HepG2 (cell line): ENCODE measurements at regions not wholly inside any gene's neighbourhood (a gene's known extent, or its start where the extent isn't known, plus 50 kb on each side); places are given as distances from the start of the nearest gene placed in this dataset.

ENCODE experiments used
- BRCA1 ChIP-seq: sonication (generic); formaldehyde crosslinking; IDR thresholded peaks from 2 replicates; pipeline ENCODE4 v1.4.0; 2020; ENCODE audit warnings: missing genetic modification reagents
- EZH2 ChIP-seq: conservative IDR thresholded peaks from 2 replicates; pipeline ENCODE4 v1.6.1; 2012; ENCODE audit warnings: mild to moderate bottlenecking, low read depth, low read length, moderate library complexity
- MED1 ChIP-seq: sonication (generic); formaldehyde crosslinking; IDR thresholded peaks from 2 replicates; pipeline ENCODE4 v1.4.0; 2020; ENCODE audit warnings: missing genetic modification reagents
- MEIS2 ChIP-seq: sonication (generic); formaldehyde crosslinking; IDR thresholded peaks from 2 replicates; pipeline ENCODE4 v1.9.0; 2021; ENCODE audit warnings: mild to moderate bottlenecking, missing genetic modification reagents
- NR2F2 ChIP-seq: IDR thresholded peaks from 2 replicates; pipeline ENCODE4 v1.6.1; 2012; ENCODE audit warnings: low read depth, inconsistent platforms, borderline replicate concordance
- RBFOX2 ChIP-seq: fragments of 200-400 bp; formaldehyde crosslinking; IDR thresholded peaks from 2 replicates; pipeline ENCODE4 v1.6.1; 2017; ENCODE audit warnings: low read depth, mild to moderate bottlenecking, low read length
- SMAD3 ChIP-seq: sonication (generic); formaldehyde crosslinking; IDR thresholded peaks from 2 replicates; pipeline ENCODE4 v1.4.0; 2020; ENCODE audit warnings: missing genetic modification reagents
- SP2 ChIP-seq: sonication (generic); formaldehyde crosslinking; IDR thresholded peaks from 2 replicates; pipeline ENCODE4 v1.5.1; 2020; ENCODE audit warnings: mild to moderate bottlenecking, missing genetic modification reagents
- TCF12 ChIP-seq, 2 experiments: fragments of 450-650 bp in 1 of 2; sonication (generic) in 1 of 2; formaldehyde crosslinking in 1 of 2; IDR thresholded peaks; 2 replicates each; pipeline versions ENCODE4 v1.6.1 to v1.8.0; 2017 to 2022; ENCODE audit warnings: antibody characterized with exemption in 1 of 2, mild to moderate bottlenecking in 1 of 2, missing genetic modification reagents in 1 of 2, moderate library complexity in 1 of 2
- ZKSCAN8 ChIP-seq: IDR thresholded peaks from 2 replicates; pipeline ENCODE4 v1.6.1; 2016; ENCODE audit warnings: borderline replicate concordance, missing genetic modification reagents, missing compliant biosample characterization
- ZNF24 ChIP-seq: fragments of 450-650 bp; IDR thresholded peaks from 2 replicates; pipeline ENCODE4 v1.6.1; 2017; ENCODE audit warnings: antibody characterized with exemption, mild to moderate bottlenecking
- ZNF567 ChIP-seq: sonication (generic); formaldehyde crosslinking; IDR thresholded peaks from 2 replicates; pipeline ENCODE4 v1.8.1; 2023; ENCODE audit warnings: mild to moderate bottlenecking, missing genetic modification reagents, borderline replicate concordance
- ZNF577 ChIP-seq: sonication (generic); formaldehyde crosslinking; IDR thresholded peaks from 2 replicates; pipeline ENCODE4 v1.4.0; 2020; ENCODE audit warnings: mild to moderate bottlenecking, low read depth, missing genetic modification reagents, borderline replicate concordance
- ZNF883 ChIP-seq: sonication (generic); formaldehyde crosslinking; IDR thresholded peaks from 2 replicates; pipeline ENCODE4 v1.5.1; 2020; ENCODE audit warnings: mild to moderate bottlenecking, missing genetic modification reagents; ENCODE audit errors: not compliant biosample characterization
- TF ChIP-seq, protein P1 (sequence below): sonication (generic); formaldehyde crosslinking; IDR thresholded peaks from 2 replicates; pipeline ENCODE4; 2020; ENCODE audit warnings: missing genetic modification reagents, mild to moderate bottlenecking, borderline replicate concordance
- TF ChIP-seq, protein P2 (sequence below): sonication (generic); formaldehyde crosslinking; IDR thresholded peaks from 2 replicates; pipeline ENCODE4 v1.4.0; 2020; ENCODE audit warnings: missing genetic modification reagents, borderline replicate concordance
- TF ChIP-seq, protein P3 (sequence below): sonication (generic); formaldehyde crosslinking; IDR thresholded peaks from 2 replicates; pipeline ENCODE4 v1.9.0; 2021; ENCODE audit warnings: mild to moderate bottlenecking, missing genetic modification reagents
- TF ChIP-seq, protein P4 (sequence below): sonication (generic); formaldehyde crosslinking; IDR thresholded peaks from 2 replicates; pipeline ENCODE4 v1.4.0; 2020; ENCODE audit warnings: missing genetic modification reagents

GRCh38 chr7:131076711-131077181 lies 250.9 kb upstream of the MKLN1 start (continued):
- peak; percentile 93 for TF ChIP-seq MED1 (CRISPR knock-in tag)
- no peak for TF ChIP-seq NR2F2
- TF ChIP-seq MEIS2 (CRISPR knock-in tag): peak; percentile 78; the same call in 1 of the 2 replicates
- TF ChIP-seq ZNF24: no peak
- no peak for TF ChIP-seq ZNF883 (CRISPR knock-in tag)
- TF ChIP-seq, protein P1, sequence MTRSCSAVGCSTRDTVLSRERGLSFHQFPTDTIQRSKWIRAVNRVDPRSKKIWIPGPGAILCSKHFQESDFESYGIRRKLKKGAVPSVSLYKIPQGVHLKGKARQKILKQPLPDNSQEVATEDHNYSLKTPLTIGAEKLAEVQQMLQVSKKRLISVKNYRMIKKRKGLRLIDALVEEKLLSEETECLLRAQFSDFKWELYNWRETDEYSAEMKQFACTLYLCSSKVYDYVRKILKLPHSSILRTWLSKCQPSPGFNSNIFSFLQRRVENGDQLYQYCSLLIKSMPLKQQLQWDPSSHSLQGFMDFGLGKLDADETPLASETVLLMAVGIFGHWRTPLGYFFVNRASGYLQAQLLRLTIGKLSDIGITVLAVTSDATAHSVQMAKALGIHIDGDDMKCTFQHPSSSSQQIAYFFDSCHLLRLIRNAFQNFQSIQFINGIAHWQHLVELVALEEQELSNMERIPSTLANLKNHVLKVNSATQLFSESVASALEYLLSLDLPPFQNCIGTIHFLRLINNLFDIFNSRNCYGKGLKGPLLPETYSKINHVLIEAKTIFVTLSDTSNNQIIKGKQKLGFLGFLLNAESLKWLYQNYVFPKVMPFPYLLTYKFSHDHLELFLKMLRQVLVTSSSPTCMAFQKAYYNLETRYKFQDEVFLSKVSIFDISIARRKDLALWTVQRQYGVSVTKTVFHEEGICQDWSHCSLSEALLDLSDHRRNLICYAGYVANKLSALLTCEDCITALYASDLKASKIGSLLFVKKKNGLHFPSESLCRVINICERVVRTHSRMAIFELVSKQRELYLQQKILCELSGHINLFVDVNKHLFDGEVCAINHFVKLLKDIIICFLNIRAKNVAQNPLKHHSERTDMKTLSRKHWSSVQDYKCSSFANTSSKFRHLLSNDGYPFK (CRISPR knock-in tag): no peak
- TF ChIP-seq, protein P2, sequence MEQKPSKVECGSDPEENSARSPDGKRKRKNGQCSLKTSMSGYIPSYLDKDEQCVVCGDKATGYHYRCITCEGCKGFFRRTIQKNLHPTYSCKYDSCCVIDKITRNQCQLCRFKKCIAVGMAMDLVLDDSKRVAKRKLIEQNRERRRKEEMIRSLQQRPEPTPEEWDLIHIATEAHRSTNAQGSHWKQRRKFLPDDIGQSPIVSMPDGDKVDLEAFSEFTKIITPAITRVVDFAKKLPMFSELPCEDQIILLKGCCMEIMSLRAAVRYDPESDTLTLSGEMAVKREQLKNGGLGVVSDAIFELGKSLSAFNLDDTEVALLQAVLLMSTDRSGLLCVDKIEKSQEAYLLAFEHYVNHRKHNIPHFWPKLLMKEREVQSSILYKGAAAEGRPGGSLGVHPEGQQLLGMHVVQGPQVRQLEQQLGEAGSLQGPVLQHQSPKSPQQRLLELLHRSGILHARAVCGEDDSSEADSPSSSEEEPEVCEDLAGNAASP (CRISPR knock-in tag): peak; percentile 51; the same call in 1 of the 2 replicates
- no peak for TF ChIP-seq RBFOX2
- no peak for TF ChIP-seq EZH2
- TF ChIP-seq BRCA1 (CRISPR knock-in tag): no peak
- TF ChIP-seq, protein P3, sequence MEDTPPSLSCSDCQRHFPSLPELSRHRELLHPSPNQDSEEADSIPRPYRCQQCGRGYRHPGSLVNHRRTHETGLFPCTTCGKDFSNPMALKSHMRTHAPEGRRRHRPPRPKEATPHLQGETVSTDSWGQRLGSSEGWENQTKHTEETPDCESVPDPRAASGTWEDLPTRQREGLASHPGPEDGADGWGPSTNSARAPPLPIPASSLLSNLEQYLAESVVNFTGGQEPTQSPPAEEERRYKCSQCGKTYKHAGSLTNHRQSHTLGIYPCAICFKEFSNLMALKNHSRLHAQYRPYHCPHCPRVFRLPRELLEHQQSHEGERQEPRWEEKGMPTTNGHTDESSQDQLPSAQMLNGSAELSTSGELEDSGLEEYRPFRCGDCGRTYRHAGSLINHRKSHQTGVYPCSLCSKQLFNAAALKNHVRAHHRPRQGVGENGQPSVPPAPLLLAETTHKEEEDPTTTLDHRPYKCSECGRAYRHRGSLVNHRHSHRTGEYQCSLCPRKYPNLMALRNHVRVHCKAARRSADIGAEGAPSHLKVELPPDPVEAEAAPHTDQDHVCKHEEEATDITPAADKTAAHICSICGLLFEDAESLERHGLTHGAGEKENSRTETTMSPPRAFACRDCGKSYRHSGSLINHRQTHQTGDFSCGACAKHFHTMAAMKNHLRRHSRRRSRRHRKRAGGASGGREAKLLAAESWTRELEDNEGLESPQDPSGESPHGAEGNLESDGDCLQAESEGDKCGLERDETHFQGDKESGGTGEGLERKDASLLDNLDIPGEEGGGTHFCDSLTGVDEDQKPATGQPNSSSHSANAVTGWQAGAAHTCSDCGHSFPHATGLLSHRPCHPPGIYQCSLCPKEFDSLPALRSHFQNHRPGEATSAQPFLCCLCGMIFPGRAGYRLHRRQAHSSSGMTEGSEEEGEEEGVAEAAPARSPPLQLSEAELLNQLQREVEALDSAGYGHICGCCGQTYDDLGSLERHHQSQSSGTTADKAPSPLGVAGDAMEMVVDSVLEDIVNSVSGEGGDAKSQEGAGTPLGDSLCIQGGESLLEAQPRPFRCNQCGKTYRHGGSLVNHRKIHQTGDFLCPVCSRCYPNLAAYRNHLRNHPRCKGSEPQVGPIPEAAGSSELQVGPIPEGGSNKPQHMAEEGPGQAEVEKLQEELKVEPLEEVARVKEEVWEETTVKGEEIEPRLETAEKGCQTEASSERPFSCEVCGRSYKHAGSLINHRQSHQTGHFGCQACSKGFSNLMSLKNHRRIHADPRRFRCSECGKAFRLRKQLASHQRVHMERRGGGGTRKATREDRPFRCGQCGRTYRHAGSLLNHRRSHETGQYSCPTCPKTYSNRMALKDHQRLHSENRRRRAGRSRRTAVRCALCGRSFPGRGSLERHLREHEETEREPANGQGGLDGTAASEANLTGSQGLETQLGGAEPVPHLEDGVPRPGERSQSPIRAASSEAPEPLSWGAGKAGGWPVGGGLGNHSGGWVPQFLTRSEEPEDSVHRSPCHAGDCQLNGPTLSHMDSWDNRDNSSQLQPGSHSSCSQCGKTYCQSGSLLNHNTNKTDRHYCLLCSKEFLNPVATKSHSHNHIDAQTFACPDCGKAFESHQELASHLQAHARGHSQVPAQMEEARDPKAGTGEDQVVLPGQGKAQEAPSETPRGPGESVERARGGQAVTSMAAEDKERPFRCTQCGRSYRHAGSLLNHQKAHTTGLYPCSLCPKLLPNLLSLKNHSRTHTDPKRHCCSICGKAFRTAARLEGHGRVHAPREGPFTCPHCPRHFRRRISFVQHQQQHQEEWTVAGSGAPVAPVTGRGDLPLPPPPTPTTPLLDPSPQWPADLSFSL (CRISPR knock-in tag): peak; percentile 51; the same call in 1 of the 2 replicates
- 0 out of 2 replicates have a peak, but pooled peaks have one; percentile 37 for TF ChIP-seq SMAD3 (CRISPR knock-in tag)
- no peak for TF ChIP-seq SP2 (CRISPR knock-in tag)
- TF ChIP-seq TCF12 (IDR thresholded peaks at IDR 0.05): no peak
- no peak for TF ChIP-seq TCF12 (CRISPR knock-in tag; IDR thresholded peaks at IDR 0.05)
- TF ChIP-seq ZKSCAN8 (CRISPR knock-in tag): peak; percentile 90; the same call in 1 of the 2 replicates
- TF ChIP-seq, protein P4, sequence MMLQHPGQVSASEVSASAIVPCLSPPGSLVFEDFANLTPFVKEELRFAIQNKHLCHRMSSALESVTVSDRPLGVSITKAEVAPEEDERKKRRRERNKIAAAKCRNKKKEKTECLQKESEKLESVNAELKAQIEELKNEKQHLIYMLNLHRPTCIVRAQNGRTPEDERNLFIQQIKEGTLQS (CRISPR knock-in tag): no peak
- no peak for TF ChIP-seq ZNF577 (CRISPR knock-in tag)
- TF ChIP-seq ZNF567 (CRISPR knock-in tag): no peak
